Transverse colon (tissue), 4 donors: ENCODE measurements at regions not wholly inside any gene's neighbourhood (a gene's known extent, or its start where the extent isn't known, plus 50 kb on each side); places are given as distances from the start of the nearest gene placed in this dataset.
"Not testable (repeated sequence)": the region's sequence is repeated elsewhere in the genome, so short reads cannot be mapped to it uniquely, and the experiment has no call there.

Source experiments
- DNase-seq: peaks from one replicate; pipeline ENCODE4 v3.0.0-alpha.2; 2019
- H3K27ac ChIP-seq, 4 donors: fragments of 200-600 bp; sonication (generic); 2 replicates each; pipeline ENCODE4 v1.5.1; 2016 to 2018; ENCODE audit warnings: inconsistent platforms in 4 of 4
- H3K27me3 ChIP-seq: fragments of 200-600 bp; sonication (generic); 2 replicates; pipeline ENCODE4 v1.5.1; 2017; ENCODE audit warnings: inconsistent platforms
- H3K36me3 ChIP-seq, 4 donors: fragments of 200-600 bp; sonication (generic); 2 replicates each; pipeline ENCODE4 v1.5.1; 2017 to 2019; ENCODE audit warnings: inconsistent platforms in 4 of 4
- H3K4me1 ChIP-seq, 4 donors: fragments of 200-600 bp; sonication (generic); 2 replicates each; pipeline ENCODE4 v1.5.1; 2017 to 2020; ENCODE audit warnings: inconsistent platforms in 4 of 4
- H3K4me3 ChIP-seq, 4 donors: fragments of 200-600 bp; sonication (generic); 1 replicate in 1 of 4; 2 replicates in 3 of 4; pipeline versions ENCODE4 v1.5.1 to v1.6.1; 2017 to 2019; ENCODE audit warnings: inconsistent platforms in 4 of 4
- H3K9me3 ChIP-seq, 2 donors: fragments of 200-600 bp; sonication (generic); 2 replicates each; pipeline ENCODE4 v1.5.1; 2017 to 2019; ENCODE audit warnings: inconsistent platforms in 2 of 2
- EP300 ChIP-seq: sonication (generic); formaldehyde crosslinking; IDR thresholded peaks from one replicate; pipeline ENCODE4 v1.6.1; 2017; ENCODE audit warnings: antibody characterized with exemption, low read depth
- POLR2A ChIP-seq: fragments of 450-650 bp; IDR thresholded peaks from one replicate; pipeline ENCODE4 v1.6.1; 2016; ENCODE audit warnings: antibody characterized with exemption, mild to moderate bottlenecking, moderate library complexity
- POLR2AphosphoS5 ChIP-seq, 3 donors: sonication (generic); formaldehyde crosslinking; IDR thresholded peaks; one replicate each; pipeline ENCODE4 v1.6.1; 2016; ENCODE audit warnings: antibody characterized with exemption in 3 of 3
- WGBS, 2 donors: methylation state at CpG; one replicate each; pipeline ENCODE4 v1.1.5; 2018; ENCODE audit warnings: low coverage in 1 of 2; 5-methylcytosine and 5-hydroxymethylcytosine counted together
- in situ Hi-C, 4 donors: fragments of 200-750 bp; cut with MboI; loops; one replicate each; pipeline versions ENCODE4 v1.15.0 to v1.15.1; 2017; ENCODE audit warnings: low sequenced_read_pairs in 3 of 4, low pct_ligation_motif_present in 1 of 4, low pct_unique_long_range_greater_than_20kb in 1 of 4
- intact Hi-C: fragments of 100-400 bp; cut with DNase I; formaldehyde crosslinking; loops from one replicate; pipeline ENCODE4 v1.15.1; 2023; ENCODE audit warnings: low total_unique reads
- TF ChIP-seq, protein P1 (sequence below), 5 experiments: fragments of 200-600 bp in 3 of 5; fragments of 450-650 bp in 2 of 5; sonication (generic) in 3 of 5; IDR thresholded peaks; 1 replicate in 2 of 5; 2 replicates in 3 of 5; pipeline ENCODE4 v1.5.1; 2016 to 2017; ENCODE audit warnings: antibody characterized with exemption in 5 of 5, inconsistent platforms in 3 of 5, mild to moderate bottlenecking in 2 of 5, moderate library complexity in 1 of 5

DNA sequence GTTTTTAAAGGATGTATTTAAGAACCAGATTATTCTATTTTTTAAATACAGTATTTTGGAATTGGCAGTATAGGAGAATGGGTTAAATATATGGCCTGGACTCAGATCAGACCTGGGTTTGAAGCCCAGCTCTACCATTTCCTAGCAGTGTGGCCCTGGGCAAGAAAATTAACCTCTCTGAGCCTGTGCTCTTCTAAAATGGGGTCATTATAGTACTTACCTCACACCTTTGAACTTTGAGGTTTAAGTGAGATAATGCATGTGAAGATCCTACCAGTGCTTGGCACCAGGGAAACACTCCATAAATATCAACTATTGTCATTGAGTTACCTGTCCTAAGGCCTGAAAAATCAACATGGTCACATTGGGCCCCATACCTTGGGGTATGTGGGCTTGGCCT lies 93.4 kb upstream of the WSB1 start:
- TF ChIP-seq, protein P1, sequence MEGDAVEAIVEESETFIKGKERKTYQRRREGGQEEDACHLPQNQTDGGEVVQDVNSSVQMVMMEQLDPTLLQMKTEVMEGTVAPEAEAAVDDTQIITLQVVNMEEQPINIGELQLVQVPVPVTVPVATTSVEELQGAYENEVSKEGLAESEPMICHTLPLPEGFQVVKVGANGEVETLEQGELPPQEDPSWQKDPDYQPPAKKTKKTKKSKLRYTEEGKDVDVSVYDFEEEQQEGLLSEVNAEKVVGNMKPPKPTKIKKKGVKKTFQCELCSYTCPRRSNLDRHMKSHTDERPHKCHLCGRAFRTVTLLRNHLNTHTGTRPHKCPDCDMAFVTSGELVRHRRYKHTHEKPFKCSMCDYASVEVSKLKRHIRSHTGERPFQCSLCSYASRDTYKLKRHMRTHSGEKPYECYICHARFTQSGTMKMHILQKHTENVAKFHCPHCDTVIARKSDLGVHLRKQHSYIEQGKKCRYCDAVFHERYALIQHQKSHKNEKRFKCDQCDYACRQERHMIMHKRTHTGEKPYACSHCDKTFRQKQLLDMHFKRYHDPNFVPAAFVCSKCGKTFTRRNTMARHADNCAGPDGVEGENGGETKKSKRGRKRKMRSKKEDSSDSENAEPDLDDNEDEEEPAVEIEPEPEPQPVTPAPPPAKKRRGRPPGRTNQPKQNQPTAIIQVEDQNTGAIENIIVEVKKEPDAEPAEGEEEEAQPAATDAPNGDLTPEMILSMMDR (IDR thresholded peaks at IDR 0.05): no peak
- no peak for TF ChIP-seq POLR2A
- TF ChIP-seq POLR2AphosphoS5 (IDR thresholded peaks at IDR 0.05): no peak
- no peak for TF ChIP-seq EP300
- Histone ChIP-seq H3K9me3 (no peaks in the 10 kb centered on the region), H3K27me3 (no peaks in the 10 kb centered on the region), H3K27ac (no peak overlapping the region), H3K4me3 (no peak overlapping the region), H3K4me1 (no peaks in the 10 kb centered on the region), H3K36me3 (no peaks in the 10 kb centered on the region)
- intact Hi-C loops (no loop called here), in situ Hi-C loops (no loop called here)
- no peak for DNase-seq

DNA sequence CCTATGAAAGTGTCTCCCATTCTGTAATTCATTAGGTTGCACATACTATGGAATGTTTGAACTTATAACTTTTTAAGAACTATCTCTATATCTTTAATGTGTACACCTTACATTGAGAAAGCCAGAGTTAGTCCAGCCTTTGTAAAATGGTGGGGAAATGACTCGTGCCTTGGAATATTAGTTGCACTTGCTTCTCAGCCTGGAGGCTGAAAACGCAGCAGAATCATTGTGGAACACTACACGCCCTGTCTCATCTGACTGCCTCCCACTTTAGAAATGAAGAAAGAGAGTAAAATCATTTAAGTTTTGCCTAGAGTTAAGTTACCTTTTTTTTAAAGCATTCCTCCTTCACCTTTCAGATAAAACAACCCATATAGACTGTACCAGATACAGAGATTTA lies 90.7 kb upstream of the WSB1 start:
- no peaks in the 10 kb centered on the region for H3K9me3 ChIP-seq
- no peak for DNase-seq
- 76 to 79% methylated on average over 3 of the region's 3 CpGs for WGBS, 2 donors
- H3K4me1 ChIP-seq: peaks cover 0 to 11% (median 4%) of the 10 kb centered on the region in 4 donors
- TF ChIP-seq POLR2AphosphoS5 (IDR thresholded peaks at IDR 0.05) (no peak), POLR2A (no peak), EP300 (no peak)
- TF ChIP-seq, protein P1 (IDR thresholded peaks at IDR 0.05): no peak
- in situ Hi-C loops (no loop called here), intact Hi-C loops (no loop called here)
- H3K27ac ChIP-seq: no peak overlapping the region
- no peak overlapping the region for H3K4me3 ChIP-seq
- H3K27me3 ChIP-seq: no peaks in the 10 kb centered on the region
- H3K36me3 ChIP-seq: no peaks in the 10 kb centered on the region

DNA sequence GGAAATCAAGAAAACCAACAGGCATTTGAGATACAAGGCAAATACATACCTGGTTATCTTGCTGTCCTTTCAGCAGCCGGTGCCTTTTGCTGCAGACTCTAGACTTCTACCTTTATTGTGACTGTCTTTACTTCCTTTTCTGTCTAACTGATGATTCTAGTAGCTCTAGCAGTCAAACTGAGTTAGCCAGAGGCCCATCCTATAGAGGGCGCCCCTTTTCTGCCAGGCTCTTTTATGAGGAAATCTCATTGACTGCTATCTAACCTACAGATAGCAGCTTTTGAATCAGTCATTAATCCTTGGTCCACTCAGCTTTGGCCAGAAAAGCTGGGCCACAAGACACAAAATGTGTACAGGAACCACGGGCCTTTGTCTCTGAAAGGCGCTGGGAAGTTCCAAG lies 87.5 kb upstream of the WSB1 start:
- 44 to 60% methylated on average over 3 to 4 of the region's 4 CpGs for WGBS, 2 donors
- TF ChIP-seq EP300: no peak
- TF ChIP-seq, protein P1 (IDR thresholded peaks at IDR 0.05): no peak
- TF ChIP-seq POLR2AphosphoS5 (IDR thresholded peaks at IDR 0.05): no peak
- no peak for TF ChIP-seq POLR2A
- H3K27me3 ChIP-seq: no peaks in the 10 kb centered on the region
- in situ Hi-C loops (no loop called here), intact Hi-C loops (no loop called here)
- no peaks in the 10 kb centered on the region for H3K9me3 ChIP-seq
- H3K4me3 ChIP-seq: no peak overlapping the region
- H3K27ac ChIP-seq: peak overlapping the region in 3 of 4 donors; percentile 7 to 39 (median 19)
- H3K36me3 ChIP-seq: no peaks in the 10 kb centered on the region
- DNase-seq: peak; percentile 16
- peaks cover 0 to 11% (median 4%) of the 10 kb centered on the region in 4 donors for H3K4me1 ChIP-seq

DNA sequence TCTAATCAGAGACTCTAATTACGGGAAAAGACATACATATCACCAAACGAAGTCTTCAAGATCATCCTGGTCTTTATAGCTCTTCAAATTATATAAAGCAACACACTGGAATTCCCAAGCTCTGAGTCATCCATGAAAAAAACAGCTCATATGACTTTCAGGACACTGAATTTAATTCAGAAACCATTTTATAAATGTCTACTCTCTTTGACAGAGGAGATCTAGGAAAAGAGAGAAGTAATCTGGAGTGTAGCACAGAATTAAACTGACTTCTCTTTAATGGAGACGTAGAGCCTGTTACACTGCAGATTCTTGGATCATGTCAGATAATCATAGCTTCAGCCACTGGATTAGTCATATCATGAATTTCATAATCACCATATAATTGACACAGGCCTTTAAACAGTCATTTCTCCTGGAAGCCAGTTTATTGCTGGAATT lies 86.8 kb upstream of the WSB1 start:
- TF ChIP-seq POLR2AphosphoS5 (IDR thresholded peaks at IDR 0.05) (no peak), EP300 (no peak), POLR2A (no peak)
- TF ChIP-seq, protein P1 (IDR thresholded peaks at IDR 0.05): no peak
- H3K27ac ChIP-seq: peak overlapping the region in 3 of 4 donors; percentile 7 to 39 (median 19)
- no peaks in the 10 kb centered on the region for H3K36me3 ChIP-seq
- no peak for DNase-seq
- in situ Hi-C loops (no loop called here), intact Hi-C loops (no loop called here)
- H3K4me1 ChIP-seq: peaks cover 0 to 11% (median 4%) of the 10 kb centered on the region in 4 donors
- H3K9me3 ChIP-seq: no peaks in the 10 kb centered on the region
- no peaks in the 10 kb centered on the region for H3K27me3 ChIP-seq
- no peak overlapping the region for H3K4me3 ChIP-seq
- 32 to 33% methylated on average over 3 of the region's 3 CpGs for WGBS, 2 donors

DNA sequence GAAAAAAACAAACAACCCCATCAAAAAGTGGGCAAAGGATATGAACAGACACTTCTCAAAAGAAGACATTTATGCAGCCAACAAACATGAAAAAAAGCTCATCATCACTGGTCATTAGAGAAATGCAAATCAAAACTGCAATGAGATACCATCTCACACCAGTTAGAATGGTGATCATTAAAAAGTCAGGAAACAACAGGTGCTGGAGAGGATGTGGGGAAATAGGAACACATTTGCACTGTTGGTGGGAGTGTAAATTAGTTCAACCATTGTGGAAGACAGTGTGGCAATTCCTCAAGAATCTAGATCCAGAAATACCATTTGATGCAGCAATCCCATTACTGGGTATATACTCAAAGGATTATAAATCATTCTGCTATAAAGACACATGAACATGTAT lies 85.5 kb upstream of the WSB1 start:
- H3K4me1 ChIP-seq: peaks cover 0 to 11% (median 4%) of the 10 kb centered on the region in 4 donors
- H3K27me3 ChIP-seq, H3K27ac ChIP-seq, H3K4me3 ChIP-seq, intact Hi-C loops, DNase-seq, H3K9me3 ChIP-seq, H3K36me3 ChIP-seq, in situ Hi-C loops: not testable (repeated sequence)
